ENCODE measurements at regions not wholly inside any gene's neighbourhood (a gene's known extent, or its start where the extent isn't known, plus 50 kb on each side); places are given as distances from the start of the nearest gene placed in this dataset.

DNA sequence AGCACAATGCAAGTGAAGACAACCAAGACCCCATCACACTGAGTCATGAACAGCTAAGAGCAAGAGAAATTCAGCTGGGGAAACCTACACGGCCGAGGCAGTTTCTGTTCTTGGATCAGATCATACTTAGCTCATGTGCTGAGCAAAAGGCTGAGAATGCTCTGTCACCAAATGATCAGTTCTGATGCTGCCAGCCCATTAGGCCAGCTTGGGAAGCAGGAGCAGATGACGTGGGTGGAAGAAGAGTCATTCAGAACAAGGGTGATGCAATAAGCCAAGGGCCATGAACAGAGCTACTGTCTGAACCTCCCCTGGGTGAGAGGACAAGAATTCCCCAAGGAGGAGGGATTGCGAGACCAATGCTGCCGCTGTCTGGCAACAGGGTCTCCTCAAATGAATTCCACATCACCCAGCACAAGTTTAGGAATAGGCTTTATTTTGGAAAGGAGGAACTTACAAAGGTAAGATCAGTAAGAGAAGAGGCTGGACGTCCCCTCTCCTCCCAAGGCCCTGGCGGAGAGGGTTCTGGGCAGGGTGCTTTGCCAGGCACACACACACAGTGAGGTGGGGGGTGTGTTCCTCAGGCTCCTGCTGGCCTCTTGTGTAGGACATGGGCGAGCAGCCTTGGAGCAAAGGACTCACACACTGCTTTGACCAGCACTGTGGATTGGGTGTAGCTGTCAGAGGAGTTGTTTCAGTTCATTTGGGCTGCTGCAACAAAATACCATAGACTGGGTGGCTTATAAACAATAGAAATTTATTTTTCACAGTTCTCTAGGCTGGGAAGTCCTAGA lies 65.6 kb upstream of the CTXND1 start:
- Histone ChIP-seq H3K4me3 (ENCODE audit: control extremely low read depth in 1 of 5, extremely low read depth in 1 of 5, insufficient read depth in 1 of 5, low read depth in 2 of 5, low read length in 4 of 5) (no peak overlapping the region), H3K4me1 (ENCODE audit: control insufficient read depth in 2 of 2, insufficient read depth in 2 of 2, low read length in 2 of 2) (no peaks in the 10 kb centered on the region), H3K4me2 (replicated peaks; ENCODE audit: low read depth, low read length, poor library complexity, severe bottlenecking) (no peak overlapping the region), H2AFZ (ENCODE audit: insufficient read depth, low read depth, low read length, poor library complexity, severe bottlenecking) (no peak overlapping the region), H3K9me3 (ENCODE audit: control extremely low read depth in 1 of 3, control insufficient read depth in 2 of 3, insufficient read depth in 1 of 3, low read length in 2 of 3) (peaks cover 0 to 2% (median 0%) of the 10 kb centered on the region in 3 donors), H3K9ac (ENCODE audit: low read length) (no peak overlapping the region), H3K79me2 (ENCODE audit: control insufficient read depth, insufficient read depth, low read length) (no peaks in the 10 kb centered on the region), H3K27me3 (replicated peaks in 1 of 4; ENCODE audit: control extremely low read depth in 1 of 4, control insufficient read depth in 3 of 4, insufficient read depth in 4 of 4, low read length in 3 of 4) (peaks cover 0 to 19% (median 7%) of the 10 kb centered on the region in 4 experiments), H3K36me3 (replicated peaks in 1 of 2; ENCODE audit: control extremely low read depth in 1 of 2, control insufficient read depth in 1 of 2, extremely low read depth in 1 of 2, insufficient read depth in 2 of 2, low read length in 1 of 2) (no peaks in the 10 kb centered on the region), H3K27ac (ENCODE audit: low read length in 2 of 2) (no peak overlapping the region), H4K20me1 (ENCODE audit: control insufficient read depth, insufficient read depth, low read length, poor library complexity, severe bottlenecking) (no peaks in the 10 kb centered on the region)
- TF ChIP-seq EZH2 (IDR thresholded peaks at IDR 0.05; ENCODE audit: borderline replicate concordance, insufficient read depth, low read depth, low read length, poor library complexity, severe bottlenecking), result no peak
- Mint-ChIP-seq H3K4me1 (no peaks in the 10 kb centered on the region), H3K4me3 (no peak overlapping the region), H3K27me3 (peaks cover 33% of the 10 kb centered on the region), H3K27ac (no peak overlapping the region), H3K9me3 (ENCODE audit: insufficient read depth) (no peaks in the 10 kb centered on the region)
- no peak for ATAC-seq (ENCODE audit: low read depth)
- POLR2A ChIA-PET, result no interaction called here
- no peak for DNase-seq
- WGBS (ENCODE audit: insufficient coverage), result 73% methylated on average over 4 of the region's 8 CpGs
- CTCF ChIA-PET, result no interaction called here
- intact Hi-C loops (cut with micrococcal nuclease), result no loop called here

- Histone ChIP-seq H3K79me2 (ENCODE audit: control insufficient read depth, insufficient read depth, low read length) (no peaks in the 10 kb centered on the region), H3K36me3 (replicated peaks in 1 of 2; ENCODE audit: control extremely low read depth in 1 of 2, control insufficient read depth in 1 of 2, extremely low read depth in 1 of 2, insufficient read depth in 2 of 2, low read length in 1 of 2) (no peaks in the 10 kb centered on the region), H3K4me2 (replicated peaks; ENCODE audit: low read depth, low read length, poor library complexity, severe bottlenecking) (no peak overlapping the region), H3K9me3 (ENCODE audit: control extremely low read depth in 1 of 3, control insufficient read depth in 2 of 3, insufficient read depth in 1 of 3, low read length in 2 of 3) (peaks cover 0 to 6% (median 0%) of the 10 kb centered on the region in 3 donors), H3K27me3 (replicated peaks in 1 of 4; ENCODE audit: control extremely low read depth in 1 of 4, control insufficient read depth in 3 of 4, insufficient read depth in 4 of 4, low read length in 3 of 4) (peaks cover 0 to 10% (median 3%) of the 10 kb centered on the region in 4 experiments), H3K4me1 (ENCODE audit: control insufficient read depth in 2 of 2, insufficient read depth in 2 of 2, low read length in 2 of 2) (no peaks in the 10 kb centered on the region), H2AFZ (ENCODE audit: insufficient read depth, low read depth, low read length, poor library complexity, severe bottlenecking) (no peak overlapping the region), H3K9ac (ENCODE audit: low read length) (no peak overlapping the region), H4K20me1 (ENCODE audit: control insufficient read depth, insufficient read depth, low read length, poor library complexity, severe bottlenecking) (no peaks in the 10 kb centered on the region), H3K4me3 (ENCODE audit: control extremely low read depth in 1 of 5, extremely low read depth in 1 of 5, insufficient read depth in 1 of 5, low read depth in 2 of 5, low read length in 4 of 5) (no peak overlapping the region), H3K27ac (ENCODE audit: low read length in 2 of 2) (no peak overlapping the region)
- ATAC-seq (ENCODE audit: low read depth) (no peak), DNase-seq (no peak)
- ChIA-PET POLR2A (no interaction called here), CTCF (no interaction called here)
- Mint-ChIP-seq H3K9me3 (ENCODE audit: insufficient read depth) (peaks cover 2% of the 10 kb centered on the region), H3K4me3 (no peak overlapping the region), H3K27me3 (peaks cover 21% of the 10 kb centered on the region), H3K27ac (no peak overlapping the region), H3K4me1 (no peaks in the 10 kb centered on the region)
- intact Hi-C loops (cut with micrococcal nuclease), result no loop called here
- 96% methylated on average over 4 of the region's 7 CpGs for WGBS (ENCODE audit: insufficient coverage)
- TF ChIP-seq CTCF (IDR thresholded peaks at IDR 0.05) (no peak), EZH2 (IDR thresholded peaks at IDR 0.05; ENCODE audit: borderline replicate concordance, insufficient read depth, low read depth, low read length, poor library complexity, severe bottlenecking) (no peak)
Measured at GRCh38 chr15:80321853-80322252, 69.8 kb upstream of the CTXND1 start.
